ENCODE measurements at regions not wholly inside any gene's neighbourhood (a gene's known extent, or its start where the extent isn't known, plus 50 kb on each side); places are given as distances from the start of the nearest gene placed in this dataset.

GRCh38 chr10:35881320-35881719, 239.2 kb upstream of the FZD8 start:
- Histone ChIP-seq H3K36me3 (no peaks in the 10 kb centered on the region), H3K9me3 (no peaks in the 10 kb centered on the region), H3K4me3 (no peak overlapping the region), H3K27ac (no peak overlapping the region), H3K4me1 (no peaks in the 10 kb centered on the region), H3K27me3 (no peaks in the 10 kb centered on the region)
- 90% methylated on average over 2 of the region's 2 CpGs for WGBS
- DNase-seq (ENCODE audit: low spot score in 2 of 2) = no peak
- no peak for TF ChIP-seq CTCF (IDR thresholded peaks at IDR 0.05)

DNA sequence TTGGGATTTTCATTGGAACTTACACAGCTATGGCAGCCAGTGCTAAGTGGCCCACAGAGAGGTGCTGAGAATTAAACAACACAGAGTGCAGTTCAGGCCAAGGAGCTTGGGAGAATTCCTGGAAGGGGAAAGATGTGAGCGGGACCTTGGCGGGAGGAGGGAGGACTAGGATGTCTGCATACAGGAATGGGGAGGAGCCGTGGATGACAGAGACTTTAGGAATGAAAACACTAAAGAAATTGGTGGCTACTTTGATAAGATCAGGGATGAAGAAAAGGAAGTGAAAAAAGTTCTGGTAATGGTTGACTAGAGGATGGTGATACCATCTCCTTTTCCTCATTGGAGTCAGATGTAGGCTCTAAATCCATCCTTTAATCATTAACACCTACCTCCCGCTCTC, 234.2 kb upstream of the FZD8 start:
- no peak overlapping the region for H3K27ac ChIP-seq
- H3K36me3 ChIP-seq = no peaks in the 10 kb centered on the region
- no peak overlapping the region for H3K4me3 ChIP-seq
- H3K9me3 ChIP-seq = no peaks in the 10 kb centered on the region
- no peaks in the 10 kb centered on the region for H3K27me3 ChIP-seq
- TF ChIP-seq POLR2AphosphoS5 (IDR thresholded peaks at IDR 0.05) (no peak), EP300 (IDR thresholded peaks at IDR 0.05) (no peak), POLR2A (IDR thresholded peaks at IDR 0.05) (no peak), CTCF (IDR thresholded peaks at IDR 0.05) (no peak)
- H3K4me1 ChIP-seq = no peaks in the 10 kb centered on the region
- 90% methylated on average over 4 of the region's 4 CpGs for WGBS
- DNase-seq (ENCODE audit: low spot score in 2 of 2) = no peak

GRCh38 chr10:35875016-35875676, 233.1 kb upstream of the FZD8 start:
- H3K36me3 ChIP-seq = no peaks in the 10 kb centered on the region
- H3K4me3 ChIP-seq = no peak overlapping the region
- TF ChIP-seq EP300 (IDR thresholded peaks at IDR 0.05) (no peak), POLR2A (IDR thresholded peaks at IDR 0.05) (no peak), CTCF (IDR thresholded peaks at IDR 0.05) (no peak), POLR2AphosphoS5 (IDR thresholded peaks at IDR 0.05) (no peak)
- H3K27ac ChIP-seq = no peak overlapping the region
- no peaks in the 10 kb centered on the region for H3K9me3 ChIP-seq
- H3K27me3 ChIP-seq = no peaks in the 10 kb centered on the region
- DNase-seq (ENCODE audit: low spot score in 2 of 2) = no peak
- WGBS = 65% methylated on average over 10 of the region's 10 CpGs
- no peaks in the 10 kb centered on the region for H3K4me1 ChIP-seq

DNA sequence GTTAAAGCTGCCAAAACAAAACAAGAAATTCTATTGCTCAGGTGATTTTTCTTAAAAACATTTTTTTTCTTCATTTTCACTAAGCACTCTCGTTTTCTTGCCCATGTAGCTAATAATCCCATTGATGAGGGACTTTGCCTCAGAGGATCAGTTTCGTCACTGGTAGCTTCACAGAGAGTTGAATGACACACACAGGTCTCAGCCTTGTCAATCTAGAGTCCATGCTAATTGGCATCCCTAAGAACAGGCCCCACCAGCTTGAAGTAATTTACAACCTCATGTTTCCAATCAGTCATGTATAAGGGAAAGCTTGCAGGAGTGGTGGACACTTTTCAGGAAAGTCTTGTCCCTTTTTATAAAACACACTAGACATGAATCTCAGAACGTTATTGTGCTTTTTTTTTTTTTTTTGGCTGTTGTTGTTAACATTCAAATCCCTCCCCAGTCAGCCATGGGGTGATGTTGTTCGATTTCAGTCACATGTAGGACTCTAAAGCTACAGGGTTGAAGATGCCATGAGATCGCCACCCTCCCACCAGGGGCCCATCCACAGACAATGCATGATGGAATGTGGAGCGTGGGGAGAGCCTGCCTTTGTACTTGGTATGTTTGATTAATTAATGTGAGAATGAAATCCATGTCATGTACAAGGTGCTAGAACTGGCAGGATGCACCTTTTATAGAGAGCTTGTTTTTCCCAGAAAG, 232.4 kb upstream of the FZD8 start:
- DNase-seq (ENCODE audit: low spot score in 2 of 2) = no peak
- Histone ChIP-seq H3K4me1 (no peaks in the 10 kb centered on the region), H3K27ac (no peak overlapping the region), H3K27me3 (no peaks in the 10 kb centered on the region), H3K9me3 (no peaks in the 10 kb centered on the region), H3K4me3 (no peak overlapping the region), H3K36me3 (no peaks in the 10 kb centered on the region)
- no peak for TF ChIP-seq EP300 (IDR thresholded peaks at IDR 0.05)
- TF ChIP-seq POLR2A (IDR thresholded peaks at IDR 0.05) = no peak
- no peak for TF ChIP-seq CTCF (IDR thresholded peaks at IDR 0.05)
- TF ChIP-seq POLR2AphosphoS5 (IDR thresholded peaks at IDR 0.05) = no peak
- 77% methylated on average over 6 of the region's 6 CpGs for WGBS

GRCh38 chr10:35872671-35873070, 230.6 kb upstream of the FZD8 start:
- WGBS = 82% methylated on average over 6 of the region's 6 CpGs
- Histone ChIP-seq H3K4me1 (no peaks in the 10 kb centered on the region), H3K27me3 (no peaks in the 10 kb centered on the region), H3K9me3 (no peaks in the 10 kb centered on the region), H3K27ac (no peak overlapping the region), H3K4me3 (no peak overlapping the region), H3K36me3 (no peaks in the 10 kb centered on the region)
- DNase-seq (ENCODE audit: low spot score in 2 of 2) = no peak
- TF ChIP-seq EP300 (IDR thresholded peaks at IDR 0.05) (no peak), POLR2AphosphoS5 (IDR thresholded peaks at IDR 0.05) (no peak)
